H1 (cell line): ENCODE measurements at regions not wholly inside any gene's neighbourhood (a gene's known extent, or its start where the extent isn't known, plus 50 kb on each side); places are given as distances from the start of the nearest gene placed in this dataset.

Experiments used
- CTCF ChIA-PET: fragments of 300-600 bp; sonication (Branson Sonifier 250); formaldehyde crosslinking; loops from one replicate; lab custom pipeline; 2021; ENCODE audit not compliant: partially characterized antibody; lab: Charles Lee
- POLR2A ChIA-PET: fragments of 300-600 bp; sonication (Branson Sonifier 250); formaldehyde crosslinking; loops from one replicate; lab custom pipeline; 2021; ENCODE audit warnings: inconsistent platforms; ENCODE audit not compliant: partially characterized antibody; lab: Charles Lee
- DNase-seq, 2 experiments: peaks; one replicate each; pipeline versions ENCODE4 v3.0.0 to v3.0.0-alpha.2; 2010 to 2022; ENCODE audit warnings: low spot score in 2 of 2, low read depth in 1 of 2, mixed read lengths in 1 of 2
- FAIRE-seq: peaks from 2 replicates; lab custom pipeline; 2011; peaks lifted over from hg19 to GRCh38; lab: Jason Lieb, UNC
- H2AFZ ChIP-seq: 2 replicates; pipeline ENCODE4 v1.8.1; 2012; ENCODE audit warnings: low read length, inconsistent platforms
- H2AK5ac ChIP-seq: 2 replicates; pipeline ENCODE4 v1.6.1; 2013; ENCODE audit warnings: low read depth, low read length
- H2BK120ac ChIP-seq: replicated peaks from 2 replicates; pipeline ENCODE3; 2013; ENCODE audit warnings: low read depth, low read length, inconsistent platforms
- H2BK12ac ChIP-seq: 2 replicates; pipeline ENCODE4 v1.6.1; 2013; ENCODE audit warnings: low read depth, low read length
- H2BK15ac ChIP-seq: 2 replicates; pipeline ENCODE4 v1.6.1; 2013; ENCODE audit warnings: low read length
- H2BK20ac ChIP-seq: 2 replicates; pipeline ENCODE4 v1.6.1; 2013; ENCODE audit warnings: low read length
- H2BK5ac ChIP-seq: 2 replicates; pipeline ENCODE4 v1.6.1; 2013; ENCODE audit warnings: low read depth, low read length
- H3K14ac ChIP-seq: 2 replicates; pipeline ENCODE4 v1.6.1; 2013; ENCODE audit warnings: inconsistent platforms; ENCODE audit not compliant: insufficient read length
- H3K18ac ChIP-seq: 2 replicates; pipeline ENCODE4 v1.6.1; 2013; ENCODE audit warnings: low read length; ENCODE audit errors: extremely low read depth
- H3K23ac ChIP-seq: 2 replicates; pipeline ENCODE4 v1.6.1; 2013; ENCODE audit warnings: inconsistent platforms; ENCODE audit not compliant: insufficient read length
- H3K23me2 ChIP-seq: 2 replicates; pipeline ENCODE4 v1.6.1; 2013; ENCODE audit warnings: low read depth, low read length
- H3K27ac ChIP-seq: 2 replicates; pipeline ENCODE4 v1.6.1; 2011; ENCODE audit warnings: low read depth, low read length, inconsistent platforms
- H3K27me3 ChIP-seq, 4 experiments: replicated peaks in 1 of 4; 1 replicate in 1 of 4; 2 replicates in 3 of 4; pipeline versions ENCODE4 v1.6.1 to v1.8.1; 2011 to 2013; ENCODE audit warnings: low read length in 3 of 4, mild to moderate bottlenecking in 3 of 4, inconsistent platforms in 2 of 4, mixed read lengths in 2 of 4, moderate library complexity in 1 of 4; ENCODE audit not compliant: control insufficient read depth in 3 of 4, insufficient read depth in 3 of 4; ENCODE audit errors: extremely low read depth in 1 of 4
- H3K36me3 ChIP-seq, 4 experiments: 2 replicates each; pipeline versions ENCODE4 v1.6.1 to v1.8.1; 2011 to 2013; ENCODE audit warnings: mild to moderate bottlenecking in 4 of 4, low read length in 3 of 4, moderate library complexity in 2 of 4, control low read depth in 1 of 4, inconsistent platforms in 1 of 4; ENCODE audit not compliant: insufficient read depth in 4 of 4, control insufficient read depth in 2 of 4
- H3K4ac ChIP-seq: replicated peaks from 2 replicates; pipeline ENCODE3; 2013; ENCODE audit warnings: low read length, low read depth, mixed read lengths, inconsistent platforms; ENCODE audit not compliant: insufficient read length
- H3K4me1 ChIP-seq, 4 experiments: replicated peaks in 1 of 4; 1 replicate in 1 of 4; 2 replicates in 3 of 4; pipeline versions ENCODE4 v1.6.1 to v1.8.1; 2011 to 2013; ENCODE audit warnings: low read length in 3 of 4, inconsistent platforms in 2 of 4, mixed read lengths in 1 of 4; ENCODE audit not compliant: insufficient read depth in 4 of 4, control insufficient read depth in 3 of 4
- H3K4me2 ChIP-seq, 2 experiments: 2 replicates each; pipeline versions ENCODE4 v1.6.1 to v1.8.1; 2011 to 2013; ENCODE audit warnings: low read depth in 2 of 2, low read length in 2 of 2, control low read depth in 1 of 2, inconsistent platforms in 1 of 2, mild to moderate bottlenecking in 1 of 2; ENCODE audit not compliant: insufficient read depth in 1 of 2
- H3K4me3 ChIP-seq, 4 experiments: fragments of 200-600, 300-600 bp in 1 of 4; sonication (generic), shearing (Covaris generic), sonication (Bioruptor Twin) in 1 of 4; 2 replicates each; pipeline versions ENCODE4 v1.5.1 to v1.8.1; 2011 to 2016; ENCODE audit warnings: low read length in 4 of 4, low read depth in 3 of 4, control low read depth in 2 of 4, inconsistent platforms in 2 of 4, mild to moderate bottlenecking in 2 of 4, mixed read lengths in 1 of 4, moderate library complexity in 1 of 4; ENCODE audit not compliant: insufficient read depth in 2 of 4; ENCODE audit errors: extremely low read depth in 1 of 4
- H3K56ac ChIP-seq: replicated peaks from 2 replicates; pipeline ENCODE3; 2013; ENCODE audit warnings: low read depth, mild to moderate bottlenecking, mixed read lengths, low read length, inconsistent platforms; ENCODE audit not compliant: insufficient read length
- H3K79me1 ChIP-seq: 2 replicates; pipeline ENCODE4 v1.6.1; 2013; ENCODE audit warnings: low read depth, low read length, control low read depth
- H3K79me2 ChIP-seq, 2 experiments: 2 replicates each; pipeline versions ENCODE4 v1.6.1 to v1.8.1; 2012 to 2013; ENCODE audit warnings: low read length in 2 of 2, mild to moderate bottlenecking in 2 of 2, inconsistent platforms in 1 of 2; ENCODE audit not compliant: insufficient read depth in 2 of 2, control insufficient read depth in 1 of 2
- H3K9ac ChIP-seq, 4 experiments: replicated peaks in 1 of 4; 1 replicate in 1 of 4; 2 replicates in 3 of 4; pipeline versions ENCODE4 v1.6.1 to v1.8.1; 2011 to 2013; ENCODE audit warnings: low read depth in 3 of 4, low read length in 3 of 4, control low read depth in 2 of 4, mild to moderate bottlenecking in 2 of 4, moderate library complexity in 2 of 4, inconsistent platforms in 1 of 4; ENCODE audit errors: extremely low read depth in 1 of 4
- H3K9me3 ChIP-seq, 2 experiments: 2 replicates each; pipeline versions ENCODE4 v1.6.1 to v1.8.1; 2012 to 2013; ENCODE audit warnings: mild to moderate bottlenecking in 2 of 2, moderate library complexity in 2 of 2, control low read depth in 1 of 2, inconsistent platforms in 1 of 2, low read depth in 1 of 2, low read length in 1 of 2, mixed read lengths in 1 of 2; ENCODE audit not compliant: insufficient read depth in 2 of 2
- H4K20me1 ChIP-seq, 2 experiments: replicated peaks in 1 of 2; 2 replicates each; pipeline versions ENCODE3 to v1.8.1; 2011 to 2013; ENCODE audit warnings: inconsistent platforms in 2 of 2, low read length in 2 of 2, mild to moderate bottlenecking in 1 of 2; ENCODE audit not compliant: insufficient read depth in 2 of 2, control insufficient read depth in 1 of 2
- H4K5ac ChIP-seq: 2 replicates; pipeline ENCODE4 v1.6.1; 2013; ENCODE audit warnings: low read length, low read depth, mixed read lengths, inconsistent platforms; ENCODE audit not compliant: insufficient read length
- H4K8ac ChIP-seq: 2 replicates; pipeline ENCODE4 v1.8.0; 2013; ENCODE audit warnings: mild to moderate bottlenecking, moderate library complexity, low read length, inconsistent platforms; ENCODE audit not compliant: insufficient read depth; ENCODE audit errors: extremely low read depth
- H4K91ac ChIP-seq: replicated peaks from 2 replicates; pipeline ENCODE3; 2013; ENCODE audit warnings: low read length, mixed read lengths, inconsistent platforms; ENCODE audit not compliant: insufficient read length
- BRCA1 ChIP-seq: IDR thresholded peaks from 2 replicates; pipeline ENCODE4 v1.6.1; 2012; ENCODE audit warnings: low read depth, low read length, improper control_type of control experiment
- CBX5 ChIP-seq: fragments of 300-800, 300-1000 bp; sonication (generic); IDR thresholded peaks from 2 replicates; pipeline ENCODE4 v1.7.1; 2016; ENCODE audit warnings: antibody characterized with exemption, low read length, low read depth
- FOSL1 ChIP-seq: IDR thresholded peaks from 2 replicates; pipeline ENCODE4 v1.6.1; 2011; ENCODE audit warnings: mild to moderate bottlenecking, low read depth, low read length, moderate library complexity; ENCODE audit not compliant: insufficient read depth
- HDAC2 ChIP-seq, 2 experiments: fragments of 300-600 bp in 1 of 2; sonication (generic) in 1 of 2; IDR thresholded peaks; 2 replicates each; pipeline ENCODE4 v1.6.1; 2011 to 2012; ENCODE audit warnings: low read depth in 2 of 2, low read length in 2 of 2, mild to moderate bottlenecking in 2 of 2, moderate library complexity in 2 of 2, borderline replicate concordance in 1 of 2, inconsistent platforms in 1 of 2
- HDAC6 ChIP-seq: IDR thresholded peaks from one replicate; pipeline ENCODE4 v1.7.1; 2012; ENCODE audit warnings: low read depth, mild to moderate bottlenecking, inconsistent platforms, low read length, moderate library complexity
- KDM1A ChIP-seq: fragments of 200-600, 300-600 bp; sonication (generic); IDR thresholded peaks from 2 replicates; pipeline ENCODE4 v1.7.1; 2016; ENCODE audit warnings: mild to moderate bottlenecking, low read length, borderline replicate concordance
- KDM4A ChIP-seq: IDR thresholded peaks from one replicate; pipeline ENCODE4 v1.7.1; 2012; ENCODE audit warnings: low read depth, mild to moderate bottlenecking, moderate library complexity, low read length, inconsistent platforms; ENCODE audit not compliant: severe bottlenecking
- MAFK ChIP-seq: IDR thresholded peaks from 2 replicates; pipeline ENCODE4 v1.6.1; 2012; ENCODE audit warnings: low read depth, mild to moderate bottlenecking, improper control_type of control experiment, low read length
- RAD21 ChIP-seq, 2 experiments: IDR thresholded peaks in 1 of 2; conservative IDR thresholded peaks in 1 of 2; 2 replicates each; pipeline ENCODE4 v1.6.1; 2011; ENCODE audit warnings: low read depth in 2 of 2, low read length in 2 of 2, improper control_type of control experiment in 1 of 2, inconsistent platforms in 1 of 2, mild to moderate bottlenecking in 1 of 2, moderate library complexity in 1 of 2
- SAP30 ChIP-seq: fragments of 300-600 bp; sonication (generic); IDR thresholded peaks from 2 replicates; pipeline ENCODE4 v1.7.1; 2012; ENCODE audit warnings: low read length, moderate library complexity, mild to moderate bottlenecking, inconsistent platforms; ENCODE audit not compliant: insufficient read depth, insufficient replicate concordance
- SP2 ChIP-seq: IDR thresholded peaks from 2 replicates; pipeline ENCODE4 v1.6.1; 2012; ENCODE audit warnings: mild to moderate bottlenecking, low read length, inconsistent platforms
- TEAD4 ChIP-seq: IDR thresholded peaks from 2 replicates; pipeline ENCODE4 v1.6.1; 2012; ENCODE audit warnings: low read depth, low read length, inconsistent platforms, mixed read lengths
- USF2 ChIP-seq: IDR thresholded peaks from 2 replicates; pipeline ENCODE4 v1.6.1; 2011; ENCODE audit warnings: low read length, improper control_type of control experiment
- WGBS, 2 experiments: shearing (Covaris generic) in 1 of 2; methylation state at CpG; one replicate each; pipeline versions ENCODE4 v1.1.6 to v1.1.7; 2013 to 2015; ENCODE audit warnings: low lambda C conversion rate in 2 of 2, mixed read lengths in 2 of 2, inconsistent platforms in 1 of 2, low coverage in 1 of 2, missing lambda C conversion rate in 1 of 2; ENCODE audit not compliant: insufficient replicate concordance in 2 of 2, insufficient coverage in 1 of 2, insufficient read length in 1 of 2; ENCODE audit errors: extremely low coverage in 1 of 2, missing lambda C conversion rate in 1 of 2; 5-methylcytosine and 5-hydroxymethylcytosine counted together

GRCh38 chr19:29022599-29022998 is 190.4 kb downstream of the UQCRFS1 start:
- Histone ChIP-seq H3K79me2 (no peaks in the 10 kb centered on the region), H3K9ac (no peak overlapping the region), H3K36me3 (no peaks in the 10 kb centered on the region), H3K4ac (no peak overlapping the region), H3K27ac (no peak overlapping the region), H3K79me1 (no peaks in the 10 kb centered on the region), H3K23ac (no peak overlapping the region), H4K91ac (peak overlapping the region; percentile 37), H3K4me1 (no peaks in the 10 kb centered on the region; a peak in 1 of 7 replicates), H2BK12ac (no peak overlapping the region), H3K14ac (no peak overlapping the region), H3K27me3 (no peaks in the 10 kb centered on the region)
- DNase-seq (no peak), FAIRE-seq (no peak)
- CTCF ChIA-PET, result interaction anchor here (1.0 to 3.7 kb wide), 2 partner anchors 9 to 34 kb away, joined by 5 to 10 read pairs; no protein-coding TSS in a partner anchor
- no peak for TF ChIP-seq TEAD4
- TF ChIP-seq USF2, result no peak
- TF ChIP-seq HDAC6, result no peak
- TF ChIP-seq KDM1A, result no peak
- TF ChIP-seq SAP30, result no peak
- no peak for TF ChIP-seq SP2
- TF ChIP-seq HDAC2 (IDR thresholded peaks at IDR 0.05; ENCODE audit: borderline replicate concordance in 1 of 2, low read depth in 2 of 2, low read length in 2 of 2), result no peak
- TF ChIP-seq CBX5, result no peak
- TF ChIP-seq MAFK, result no peak
- TF ChIP-seq KDM4A, result no peak
- no peak for TF ChIP-seq BRCA1
- no peak for TF ChIP-seq FOSL1
- no peak for TF ChIP-seq RAD21 (IDR thresholded peaks at IDR 0.05 in 1 of 2, conservative IDR thresholded peaks at IDR 0.05 in 1 of 2; ENCODE audit: low read depth in 2 of 2, low read length in 2 of 2)
- TF ChIP-seq, all 59 proteins: peak for 0
- Histone ChIP-seq H4K8ac (no peak overlapping the region), H3K4me2 (no peak overlapping the region), H2BK5ac (no peak overlapping the region), H4K20me1 (no peaks in the 10 kb centered on the region), H2AK5ac (no peak overlapping the region), H3K18ac (no peak overlapping the region), H3K9me3 (no peaks in the 10 kb centered on the region), H3K56ac (no peak overlapping the region), H3K4me3 (no peak overlapping the region), H2BK15ac (no peak overlapping the region), H2AFZ (no peak overlapping the region), H4K5ac (no peak overlapping the region), H2BK120ac (no peak overlapping the region), H2BK20ac (no peak overlapping the region), H3K23me2 (no peaks in the 10 kb centered on the region)
- POLR2A ChIA-PET, result no interaction called here
- 82% methylated on average over 7 of the region's 8 CpGs; no CpG with 5 or more reads in 1 of the 2 experiments for WGBS, 2 experiments
